IMR-90 (cell line): ENCODE measurements at regions not wholly inside any gene's neighbourhood (a gene's known extent, or its start where the extent isn't known, plus 50 kb on each side); places are given as distances from the start of the nearest gene placed in this dataset.
A peak's percentile ranks its signal among the peaks of the same experiment; 100 is the strongest.

ENCODE experiments used
- ATAC-seq: fragments of 200-7000 bp; cut with Tn5 transposase; 2 replicates; pipeline ENCODE4 v1.9.1; 2020; ENCODE audit warnings: low read depth, mild to moderate bottlenecking, moderate library complexity
- BruUV-seq: library from RNA; stranded (reverse); fragments of 400-500 nt; replicated peaks from 2 replicates; lab custom pipeline; 2021; lab: Mats Ljungman, UMichigan
- CTCF ChIA-PET: fragments of 300-600 bp; formaldehyde crosslinking; extraction: SDS; loops from one replicate; lab custom pipeline; 2021; ENCODE audit warnings: antibody characterized with exemption; lab: Yijun Ruan, JAX
- POLR2A ChIA-PET: fragments of 300-600 bp; sonication (Branson Sonifier 250); formaldehyde crosslinking; loops from one replicate; lab custom pipeline; 2022; ENCODE audit warnings: antibody characterized with exemption; ENCODE audit not compliant: unreplicated experiment; lab: Charles Lee
- DNase-seq: peaks from one replicate; pipeline ENCODE4 v3.0.0; 2013
- H2AFZ ChIP-seq: replicated peaks from 2 replicates; pipeline ENCODE3; 2013; ENCODE audit warnings: low read length, mild to moderate bottlenecking; ENCODE audit not compliant: poor library complexity
- H2AK5ac ChIP-seq: 2 replicates; pipeline ENCODE4 v1.6.1; 2013; ENCODE audit warnings: low read depth, low read length, inconsistent platforms
- H2AK9ac ChIP-seq: replicated peaks from 2 replicates; pipeline ENCODE3; 2013; ENCODE audit warnings: mild to moderate bottlenecking, low read depth, low read length, moderate library complexity; ENCODE audit not compliant: poor library complexity
- H2BK120ac ChIP-seq: 2 replicates; pipeline ENCODE4 v1.6.1; 2013; ENCODE audit warnings: low read depth, low read length, inconsistent platforms
- H2BK15ac ChIP-seq: 3 replicates; pipeline ENCODE4 v1.6.1; 2013; ENCODE audit warnings: low read depth, low read length, inconsistent platforms
- H2BK20ac ChIP-seq: 2 replicates; pipeline ENCODE4 v1.6.1; 2013; ENCODE audit warnings: low read depth, mild to moderate bottlenecking, inconsistent platforms, low read length, moderate library complexity
- H2BK5ac ChIP-seq: 2 replicates; pipeline ENCODE4 v1.6.1; 2013; ENCODE audit warnings: mild to moderate bottlenecking, low read depth, low read length, inconsistent platforms; ENCODE audit not compliant: poor library complexity, severe bottlenecking
- H3K14ac ChIP-seq: replicated peaks from 2 replicates; pipeline ENCODE4 v1.6.1; 2013; ENCODE audit warnings: low read depth, low read length, inconsistent platforms
- H3K18ac ChIP-seq: 2 replicates; pipeline ENCODE4 v1.6.1; 2013; ENCODE audit warnings: low read depth, low read length, control low read depth
- H3K23ac ChIP-seq: 2 replicates; pipeline ENCODE4 v1.6.1; 2013; ENCODE audit warnings: low read depth, low read length, inconsistent platforms
- H3K27ac ChIP-seq: 2 replicates; pipeline ENCODE4 v1.5.1; 2013; ENCODE audit warnings: mild to moderate bottlenecking, control low read depth, low read length; ENCODE audit not compliant: insufficient read depth
- H3K27me3 ChIP-seq: 2 replicates; pipeline ENCODE4 v1.6.1; 2013; ENCODE audit warnings: low read length; ENCODE audit not compliant: control insufficient read depth, insufficient read depth
- H3K36me3 ChIP-seq: 2 replicates; pipeline ENCODE4 v1.6.1; 2013; ENCODE audit warnings: low read length, mixed read lengths; ENCODE audit not compliant: control insufficient read depth, insufficient read depth
- H3K4ac ChIP-seq: 2 replicates; pipeline ENCODE4 v1.6.1; 2013; ENCODE audit warnings: low read depth, low read length, inconsistent platforms
- H3K4me1 ChIP-seq: 2 replicates; pipeline ENCODE4 v1.6.1; 2013; ENCODE audit warnings: low read length, mixed read lengths; ENCODE audit not compliant: control insufficient read depth, insufficient read depth
- H3K4me2 ChIP-seq: 2 replicates; pipeline ENCODE4 v1.6.1; 2013; ENCODE audit warnings: low read depth, mild to moderate bottlenecking, control low read depth, low read length, moderate library complexity
- H3K4me3 ChIP-seq: 2 replicates; pipeline ENCODE4 v1.5.1; 2013; ENCODE audit warnings: low read depth, mild to moderate bottlenecking, control low read depth, low read length, moderate library complexity; ENCODE audit not compliant: insufficient read depth
- H3K56ac ChIP-seq: 2 replicates; pipeline ENCODE4 v1.6.1; 2013; ENCODE audit warnings: low read length, inconsistent platforms; ENCODE audit not compliant: insufficient read depth; ENCODE audit errors: extremely low read depth
- H3K79me1 ChIP-seq, 2 experiments: 2 replicates each; pipeline ENCODE4 v1.6.1; 2013; ENCODE audit warnings: low read length in 2 of 2, inconsistent platforms in 1 of 2, low read depth in 1 of 2
- H3K9ac ChIP-seq: 2 replicates; pipeline ENCODE4 v1.6.1; 2013; ENCODE audit warnings: low read depth, low read length, control low read depth
- H3K9me1 ChIP-seq: 2 replicates; pipeline ENCODE4 v1.6.1; 2013; ENCODE audit warnings: low read length, inconsistent platforms; ENCODE audit not compliant: insufficient read depth
- H3K9me3 ChIP-seq: 2 replicates; pipeline ENCODE4 v1.6.1; 2013; ENCODE audit warnings: low read length; ENCODE audit not compliant: control insufficient read depth, insufficient read depth
- H4K20me1 ChIP-seq: 2 replicates; pipeline ENCODE4 v1.6.1; 2013; ENCODE audit warnings: low read length, inconsistent platforms; ENCODE audit not compliant: insufficient read depth
- H4K5ac ChIP-seq: 2 replicates; pipeline ENCODE4 v1.6.1; 2013; ENCODE audit warnings: mild to moderate bottlenecking, low read depth, low read length, control low read depth
- H4K8ac ChIP-seq, 2 experiments: 2 replicates each; pipeline ENCODE4 v1.6.1; 2013; ENCODE audit warnings: low read depth in 2 of 2, low read length in 2 of 2, control low read depth in 1 of 2, inconsistent platforms in 1 of 2
- H4K91ac ChIP-seq: 2 replicates; pipeline ENCODE4 v1.6.1; 2013; ENCODE audit warnings: low read depth, low read length, inconsistent platforms; ENCODE audit not compliant: insufficient read depth
- BHLHE40 ChIP-seq: fragments of 150-350 bp; IDR thresholded peaks from 2 replicates; pipeline ENCODE4 v1.6.1; 2016; ENCODE audit warnings: mild to moderate bottlenecking, low read depth, low read length
- CHD1 ChIP-seq: IDR thresholded peaks from 2 replicates; pipeline ENCODE4 v1.6.1; 2012; ENCODE audit warnings: low read depth, low read length, improper control_type of control experiment
- CTCF ChIP-seq: conservative IDR thresholded peaks from 2 replicates; pipeline ENCODE4 v1.5.1; 2012; ENCODE audit warnings: mild to moderate bottlenecking, low read depth, low read length, improper control_type of control experiment
- MAFK ChIP-seq: IDR thresholded peaks from 2 replicates; pipeline ENCODE4 v1.6.1; 2012; ENCODE audit warnings: low read depth, low read length, improper control_type of control experiment
- MAZ ChIP-seq: IDR thresholded peaks from 2 replicates; pipeline ENCODE4 v1.6.1; 2012; ENCODE audit warnings: low read depth, mild to moderate bottlenecking, low read length, improper control_type of control experiment, moderate library complexity, borderline replicate concordance
- MXI1 ChIP-seq: IDR thresholded peaks from 2 replicates; pipeline ENCODE4 v1.6.1; 2012; ENCODE audit warnings: low read depth, mild to moderate bottlenecking, low read length, moderate library complexity, borderline replicate concordance
- POLR2A ChIP-seq: IDR thresholded peaks from 2 replicates; pipeline ENCODE4 v1.6.1; 2012; ENCODE audit warnings: mild to moderate bottlenecking, low read depth, low read length
- RAD21 ChIP-seq: IDR thresholded peaks from 2 replicates; pipeline ENCODE4 v1.6.1; 2012; ENCODE audit warnings: low read length, improper control_type of control experiment
- SMC3 ChIP-seq: fragments of 150-350 bp; IDR thresholded peaks from 2 replicates; pipeline ENCODE4 v1.6.1; 2016; ENCODE audit warnings: low read depth, mild to moderate bottlenecking, antibody characterized with exemption, low read length, moderate library complexity
- WGBS, 2 experiments: methylation state at CpG; one replicate each; pipeline versions ENCODE4 v1.1.5 to v1.1.7; 2013; ENCODE audit warnings: missing lambda C conversion rate in 2 of 2; ENCODE audit not compliant: insufficient read length in 1 of 2; ENCODE audit errors: extremely low coverage in 2 of 2; 5-methylcytosine and 5-hydroxymethylcytosine counted together
- dilution Hi-C: fragments of 300-500 bp; cut with HindIII; formaldehyde crosslinking; loops from one replicate; pipeline ENCODE4 v1.14.3; 2018; ENCODE audit warnings: low sequenced_read_pairs; ENCODE audit not compliant: unreplicated experiment
- in situ Hi-C: fragments of 300-500 bp; cut with MboI; formaldehyde crosslinking; loops from 3 replicates; pipeline ENCODE4 v1.14.3; 2019; ENCODE audit warnings: low sequenced_read_pairs, inconsistent platforms, mixed read lengths
- intact Hi-C: fragments of 100-400 bp; cut with micrococcal nuclease; formaldehyde crosslinking; loops from 2 replicates; pipeline ENCODE4 v1.10.0; 2022

- no peak overlapping the region for H2AK9ac ChIP-seq
- peak overlapping the region; percentile 97 for H3K18ac ChIP-seq
- H2BK120ac ChIP-seq: peak overlapping the region; percentile 78
- POLR2A ChIA-PET: interaction anchor here (1.4 kb wide), 1 partner anchor 9 kb away, joined by 3 read pairs; no protein-coding TSS in a partner anchor
- H4K91ac ChIP-seq: no peak overlapping the region
- no peak overlapping the region for H3K27ac ChIP-seq
- 0% methylated on average over 1 of the region's 12 CpGs; no CpG with 5 or more reads in 1 of the 2 experiments for WGBS, 2 experiments
- no TSS peak for BruUV-seq
- CTCF ChIA-PET: interaction anchor here (0.8 to 1.4 kb wide), 4 partner anchors 225 to 299 kb away, joined by 3 to 8 read pairs (median 3); no protein-coding TSS in a partner anchor
- H2BK5ac ChIP-seq: peak overlapping the region; percentile 86
- peak overlapping the region; percentile 42; the same call in 1 of the 2 replicates for H3K14ac ChIP-seq
- ATAC-seq (peak; percentile 84), DNase-seq (peak; percentile 78)
- peaks cover 5% of the 10 kb centered on the region for H3K4me1 ChIP-seq
- H3K9me3 ChIP-seq: no peaks in the 10 kb centered on the region
- H3K27me3 ChIP-seq: no peaks in the 10 kb centered on the region
- H3K9ac ChIP-seq: peak overlapping the region; percentile 48; the same call in 1 of the 2 replicates
- H4K20me1 ChIP-seq: no peaks in the 10 kb centered on the region
- H3K23ac ChIP-seq: peak overlapping the region; percentile 83; the same call in 1 of the 2 replicates
- H4K8ac ChIP-seq: peak overlapping the region; percentile 23 to 71; a peak in 2 of 4 replicates
- H2BK15ac ChIP-seq: peak overlapping the region; percentile 36; the same call in 1 of the 3 replicates
- H4K5ac ChIP-seq: peak overlapping the region; percentile 82; the same call in 1 of the 2 replicates
- in situ Hi-C loops (loop anchor here (5.0 kb wide), 1 partner anchor 964 kb away; the partner anchor contains the start of gene HS3ST3B1), intact Hi-C loops (loop anchor here (1.0 to 10.0 kb wide), 6 partner anchors 204 to 1587 kb away; no protein-coding TSS in a partner anchor), dilution Hi-C loops (no loop called here)
- peak overlapping the region; percentile 54 for H3K4me3 ChIP-seq
- H2AFZ ChIP-seq: no peak overlapping the region
- H3K36me3 ChIP-seq: no peaks in the 10 kb centered on the region
- H2BK20ac ChIP-seq: peak overlapping the region; percentile 82
- no peaks in the 10 kb centered on the region for H3K79me1 ChIP-seq
- H3K56ac ChIP-seq: peak overlapping the region; percentile 76
- H3K9me1 ChIP-seq: peaks cover 4% of the 10 kb centered on the region; the same call in 1 of the 2 replicates
- TF ChIP-seq MAFK (peak; percentile 60; the same call in 1 of the 2 replicates), SMC3 (peak; percentile 93), RAD21 (peak; percentile 93), MAZ (no peak), CHD1 (peak; percentile 68; the same call in 1 of the 2 replicates), MXI1 (no peak), POLR2A (peak; percentile 45; the same call in 1 of the 2 replicates), BHLHE40 (no peak), CTCF (peak; percentile 92)
- H3K4me2 ChIP-seq: peak overlapping the region; percentile 99
- peak overlapping the region; percentile 68; the same call in 1 of the 2 replicates for H3K4ac ChIP-seq
- H2AK5ac ChIP-seq: no peak overlapping the region
Measured at GRCh38 chr17:13337864-13338371, 263.8 kb downstream of the HS3ST3A1 start.
